ENCODE measurements at regions not wholly inside any gene's neighbourhood (a gene's known extent, or its start where the extent isn't known, plus 50 kb on each side); places are given as distances from the start of the nearest gene placed in this dataset.

DNA sequence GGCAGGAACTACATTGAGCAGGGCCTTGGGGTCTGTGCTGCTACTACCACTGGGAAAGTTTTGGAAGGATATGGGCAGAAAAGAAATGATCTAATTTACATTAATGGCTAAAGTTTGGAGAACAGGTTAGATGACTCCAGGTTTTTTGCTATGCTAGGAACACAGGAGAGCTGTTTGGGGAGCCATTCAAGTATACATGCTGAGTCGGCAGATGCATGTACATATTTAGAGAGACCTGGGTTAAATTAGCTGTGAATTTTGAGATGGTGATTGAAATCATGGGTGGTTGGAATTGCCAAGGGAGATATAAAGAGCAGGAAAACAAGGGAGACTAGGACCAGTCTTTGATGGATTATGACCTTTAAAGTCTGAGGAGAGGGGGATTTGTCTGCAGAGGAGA lies 113.1 kb upstream of the BACH2 start:
- TF ChIP-seq YY1 (IDR thresholded peaks at IDR 0.05; ENCODE audit: insufficient read depth, insufficient read length) (no peak), ZNF274 (IDR thresholded peaks at IDR 0.05; ENCODE audit: low read depth, low read length) (no peak)
